Astrocyte of the spinal cord (primary cell): ENCODE measurements at regions not wholly inside any gene's neighbourhood (a gene's known extent, or its start where the extent isn't known, plus 50 kb on each side); places are given as distances from the start of the nearest gene placed in this dataset.

Experiments
- DNase-seq: peaks from one replicate; pipeline ENCODE4 v3.0.0; 2011; ENCODE audit warnings: low read depth, low spot score
- H3K4me3 ChIP-seq: 2 replicates; pipeline ENCODE4 v1.5.1; 2011; ENCODE audit warnings: low read depth, mild to moderate bottlenecking, low read length, moderate library complexity
- in situ Hi-C: cut with HindIII; loops from 2 replicates; pipeline ENCODE4 v1.10.0; 2017; ENCODE audit warnings: low sequenced_read_pairs
- TF ChIP-seq, protein P1 (sequence below): IDR thresholded peaks from 2 replicates; pipeline ENCODE4 v1.5.1; 2012; ENCODE audit warnings: low read depth, mild to moderate bottlenecking, low read length, inconsistent platforms

- no peak for DNase-seq
- TF ChIP-seq, protein P1, sequence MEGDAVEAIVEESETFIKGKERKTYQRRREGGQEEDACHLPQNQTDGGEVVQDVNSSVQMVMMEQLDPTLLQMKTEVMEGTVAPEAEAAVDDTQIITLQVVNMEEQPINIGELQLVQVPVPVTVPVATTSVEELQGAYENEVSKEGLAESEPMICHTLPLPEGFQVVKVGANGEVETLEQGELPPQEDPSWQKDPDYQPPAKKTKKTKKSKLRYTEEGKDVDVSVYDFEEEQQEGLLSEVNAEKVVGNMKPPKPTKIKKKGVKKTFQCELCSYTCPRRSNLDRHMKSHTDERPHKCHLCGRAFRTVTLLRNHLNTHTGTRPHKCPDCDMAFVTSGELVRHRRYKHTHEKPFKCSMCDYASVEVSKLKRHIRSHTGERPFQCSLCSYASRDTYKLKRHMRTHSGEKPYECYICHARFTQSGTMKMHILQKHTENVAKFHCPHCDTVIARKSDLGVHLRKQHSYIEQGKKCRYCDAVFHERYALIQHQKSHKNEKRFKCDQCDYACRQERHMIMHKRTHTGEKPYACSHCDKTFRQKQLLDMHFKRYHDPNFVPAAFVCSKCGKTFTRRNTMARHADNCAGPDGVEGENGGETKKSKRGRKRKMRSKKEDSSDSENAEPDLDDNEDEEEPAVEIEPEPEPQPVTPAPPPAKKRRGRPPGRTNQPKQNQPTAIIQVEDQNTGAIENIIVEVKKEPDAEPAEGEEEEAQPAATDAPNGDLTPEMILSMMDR = no peak
- H3K4me3 ChIP-seq = no peak overlapping the region
- in situ Hi-C loops = no loop called here
Measured at GRCh38 chr3:43907508-43907858, 216.7 kb downstream of the ABHD5 start.

GRCh38 chr3:43908456-43908855 is 217.7 kb downstream of the ABHD5 start:
- in situ Hi-C loops = no loop called here
- TF ChIP-seq, protein P1 = no peak
- no peak overlapping the region for H3K4me3 ChIP-seq
- no peak for DNase-seq

GRCh38 chr3:43909149-43909548 is 218.4 kb downstream of the ABHD5 start:
- H3K4me3 ChIP-seq = no peak overlapping the region
- in situ Hi-C loops = no loop called here
- TF ChIP-seq, protein P1 = no peak
- no peak for DNase-seq

- in situ Hi-C loops = no loop called here
- DNase-seq = no peak
- TF ChIP-seq, protein P1 = no peak
- no peak overlapping the region for H3K4me3 ChIP-seq
Measured at GRCh38 chr3:43910750-43911149, 220.0 kb downstream of the ABHD5 start.

DNA sequence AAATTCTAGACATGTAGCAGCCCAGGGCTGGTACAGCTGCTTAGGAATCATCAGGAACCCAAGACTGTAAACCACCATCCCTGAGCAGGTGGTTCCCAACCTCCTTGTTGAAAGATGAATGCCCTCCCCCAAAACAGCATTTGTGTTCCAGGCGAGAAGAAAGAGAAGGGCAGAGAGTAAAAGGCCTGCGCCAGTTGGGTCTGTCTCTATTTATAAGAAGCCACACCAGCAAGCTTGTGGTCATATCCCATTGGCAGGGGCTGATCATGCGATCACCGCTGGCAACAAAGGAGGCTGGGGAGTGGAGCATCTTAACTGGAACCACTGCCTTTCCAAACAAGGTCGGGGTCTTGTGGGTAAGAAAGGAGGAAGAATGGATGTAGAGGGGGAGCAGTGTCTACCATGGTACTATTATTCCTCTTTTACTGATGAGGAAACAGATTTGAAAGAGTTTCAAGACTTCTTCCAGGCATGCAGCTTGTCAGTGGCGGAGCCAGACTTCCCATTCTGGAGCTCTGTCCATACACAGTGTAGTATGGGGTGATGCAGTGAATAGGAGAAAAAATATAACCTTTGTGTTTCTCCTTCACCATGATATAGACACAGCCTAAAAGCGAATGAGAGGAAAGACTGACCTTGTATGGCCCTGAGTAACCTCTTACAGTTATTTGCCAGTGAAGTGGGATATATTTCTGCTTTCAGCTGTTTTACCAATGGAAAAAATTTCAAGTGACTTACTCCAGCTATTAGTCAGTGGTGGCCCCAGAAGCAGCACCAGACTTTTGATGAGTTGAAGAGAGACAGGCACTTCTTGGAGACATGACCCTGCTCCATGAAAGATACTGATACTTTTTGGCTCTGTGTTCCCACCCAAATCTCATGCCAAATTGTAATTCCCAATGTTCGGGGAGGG is 222.6 kb downstream of the ABHD5 start:
- DNase-seq = no peak
- in situ Hi-C loops = no loop called here
- TF ChIP-seq, protein P1 = no peak
- H3K4me3 ChIP-seq = no peak overlapping the region

DNA sequence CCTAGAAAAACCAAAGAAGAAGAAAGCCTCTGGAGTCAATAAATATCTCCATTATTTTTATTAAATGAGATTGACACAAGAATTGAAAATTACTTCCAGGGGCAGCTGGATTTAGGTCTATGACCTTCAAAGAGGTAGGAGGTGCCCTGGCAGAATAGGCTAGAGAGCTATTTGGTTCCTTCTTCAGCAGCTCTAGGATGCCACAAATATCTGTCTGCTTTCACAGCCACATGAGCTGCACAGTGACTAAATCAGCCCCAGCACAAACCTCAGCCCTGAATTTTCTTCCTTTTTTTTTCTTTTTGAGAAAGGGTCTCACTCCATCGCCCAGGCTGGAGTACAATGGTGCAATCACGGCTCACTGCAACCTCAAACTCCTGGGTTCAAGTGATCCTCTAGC is 223.5 kb downstream of the ABHD5 start:
- no peak for DNase-seq
- TF ChIP-seq, protein P1 = no peak
- in situ Hi-C loops = no loop called here
- no peak overlapping the region for H3K4me3 ChIP-seq
